DOHH2 (cell line): ENCODE measurements at regions not wholly inside any gene's neighbourhood (a gene's known extent, or its start where the extent isn't known, plus 50 kb on each side); places are given as distances from the start of the nearest gene placed in this dataset.

ENCODE experiments used
- H3F3A ChIP-seq: fragments of 200-600 bp; sonication (generic), shearing (Covaris generic); 2 replicates; pipeline ENCODE4 v1.6.0; 2016; ENCODE audit warnings: antibody characterized with exemption, mild to moderate bottlenecking; ENCODE audit not compliant: control insufficient read depth, insufficient read depth
- H3K27ac ChIP-seq: fragments of 200-600 bp; sonication (generic); 2 replicates; pipeline ENCODE4 v1.5.1; 2014; ENCODE audit warnings: low read depth, mild to moderate bottlenecking, low read length, moderate library complexity
- H3K27me3 ChIP-seq: fragments of 200-600 bp; sonication (generic); 2 replicates; pipeline ENCODE4 v1.6.1; 2014; ENCODE audit warnings: mild to moderate bottlenecking, low read length, mixed read lengths; ENCODE audit not compliant: control insufficient read depth
- H3K36me3 ChIP-seq: fragments of 200-600 bp; sonication (generic); 2 replicates; pipeline ENCODE4 v1.6.1; 2014; ENCODE audit warnings: mild to moderate bottlenecking, low read length, moderate library complexity, mixed read lengths; ENCODE audit not compliant: control insufficient read depth
- H3K4me1 ChIP-seq: fragments of 200-600 bp; sonication (generic); 2 replicates; pipeline ENCODE4 v1.6.1; 2014; ENCODE audit warnings: mild to moderate bottlenecking, low read length, mixed read lengths; ENCODE audit not compliant: control insufficient read depth
- H3K4me2 ChIP-seq: fragments of 200-600 bp; sonication (generic); 2 replicates; pipeline ENCODE4 v1.6.0; 2014; ENCODE audit warnings: mild to moderate bottlenecking, low read length, moderate library complexity
- H3K4me3 ChIP-seq: fragments of 200-600 bp; sonication (generic); 2 replicates; pipeline ENCODE4 v1.5.1; 2014; ENCODE audit warnings: mild to moderate bottlenecking, low read length, mixed read lengths
- H3K79me2 ChIP-seq: fragments of 200-600 bp; sonication (generic); 2 replicates; pipeline ENCODE4 v1.6.1; 2014; ENCODE audit warnings: mild to moderate bottlenecking, low read length, mixed read lengths; ENCODE audit not compliant: control insufficient read depth
- H3K9me2 ChIP-seq: fragments of 200-600 bp; sonication (generic); replicated peaks from 2 replicates; pipeline ENCODE4 v1.6.1; 2014; ENCODE audit warnings: mild to moderate bottlenecking, low read length, mixed read lengths; ENCODE audit not compliant: control insufficient read depth
- H3K9me3 ChIP-seq: fragments of 200-600 bp; sonication (generic); 2 replicates; pipeline ENCODE4 v1.6.1; 2014; ENCODE audit warnings: antibody characterized with exemption, low read length, mixed read lengths; ENCODE audit not compliant: control insufficient read depth, insufficient read depth
- H4K20me1 ChIP-seq: fragments of 200-600 bp; sonication (generic); 2 replicates; pipeline ENCODE4 v1.6.0; 2014; ENCODE audit warnings: low read depth, mild to moderate bottlenecking, antibody characterized with exemption, low read length, moderate library complexity; ENCODE audit not compliant: control insufficient read depth, insufficient read depth
- EZH2phosphoT487 ChIP-seq: fragments of 200-600 bp; sonication (generic); IDR thresholded peaks from 2 replicates; pipeline ENCODE4 v1.6.1; 2017; ENCODE audit warnings: borderline replicate concordance, mild to moderate bottlenecking, antibody characterized with exemption, low read length, moderate library complexity, mixed read lengths
- TF ChIP-seq, protein P1 (sequence below): fragments of 200-600 bp; sonication (generic); IDR thresholded peaks from one replicate; pipeline ENCODE4 v1.5.1; 2014; ENCODE audit warnings: antibody characterized with exemption, mild to moderate bottlenecking, low read depth, low read length; ENCODE audit not compliant: poor library complexity, severe bottlenecking

DNA sequence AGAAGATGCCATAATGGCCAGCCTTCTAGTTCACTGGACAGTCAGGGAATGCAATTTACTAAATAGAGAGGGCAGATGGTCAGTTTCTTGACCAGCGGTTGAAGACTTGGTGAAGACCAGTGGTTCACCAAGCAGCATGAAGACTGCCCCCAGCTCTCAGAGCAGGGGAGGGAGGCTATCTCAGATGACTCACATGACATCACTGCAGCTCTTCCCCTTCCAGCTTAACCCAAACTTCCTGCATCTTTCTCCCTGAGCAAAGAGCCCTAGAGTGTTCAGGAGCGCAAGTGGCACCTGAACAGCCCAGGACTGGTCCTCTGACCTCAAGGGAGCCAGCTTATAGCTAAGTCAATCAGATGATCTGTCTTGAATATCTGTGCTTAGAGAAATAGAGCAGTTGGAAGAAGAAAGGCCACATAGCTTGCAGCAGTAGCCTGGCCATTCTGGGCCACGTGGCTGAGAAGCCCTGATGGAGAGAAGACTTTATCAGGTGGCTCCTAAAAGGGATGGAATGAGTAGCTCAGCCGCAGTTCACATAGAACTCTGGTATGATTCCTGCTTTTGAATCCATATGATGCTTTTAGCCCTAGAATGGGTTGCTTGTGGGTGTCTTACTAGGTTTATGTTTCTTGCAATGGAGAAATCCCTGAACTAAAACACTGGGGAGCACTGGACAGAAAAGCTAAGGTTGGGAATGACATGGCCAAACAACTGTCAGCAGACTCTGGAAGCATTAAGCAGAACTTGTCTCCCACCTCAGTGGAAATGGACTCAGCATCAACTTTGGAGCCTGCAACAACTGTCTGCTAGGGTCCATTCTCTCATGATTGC is 392.1 kb upstream of the CCL2 start:
- Histone ChIP-seq H3K36me3 (no peaks in the 10 kb centered on the region), H3K27ac (no peak overlapping the region), H3K9me3 (no peaks in the 10 kb centered on the region), H3K9me2 (no peaks in the 10 kb centered on the region), H3K27me3 (no peaks in the 10 kb centered on the region), H3K79me2 (no peaks in the 10 kb centered on the region), H4K20me1 (no peaks in the 10 kb centered on the region), H3K4me3 (no peak overlapping the region), H3F3A (no peaks in the 10 kb centered on the region), H3K4me2 (no peak overlapping the region), H3K4me1 (no peaks in the 10 kb centered on the region)
- TF ChIP-seq, protein P1, sequence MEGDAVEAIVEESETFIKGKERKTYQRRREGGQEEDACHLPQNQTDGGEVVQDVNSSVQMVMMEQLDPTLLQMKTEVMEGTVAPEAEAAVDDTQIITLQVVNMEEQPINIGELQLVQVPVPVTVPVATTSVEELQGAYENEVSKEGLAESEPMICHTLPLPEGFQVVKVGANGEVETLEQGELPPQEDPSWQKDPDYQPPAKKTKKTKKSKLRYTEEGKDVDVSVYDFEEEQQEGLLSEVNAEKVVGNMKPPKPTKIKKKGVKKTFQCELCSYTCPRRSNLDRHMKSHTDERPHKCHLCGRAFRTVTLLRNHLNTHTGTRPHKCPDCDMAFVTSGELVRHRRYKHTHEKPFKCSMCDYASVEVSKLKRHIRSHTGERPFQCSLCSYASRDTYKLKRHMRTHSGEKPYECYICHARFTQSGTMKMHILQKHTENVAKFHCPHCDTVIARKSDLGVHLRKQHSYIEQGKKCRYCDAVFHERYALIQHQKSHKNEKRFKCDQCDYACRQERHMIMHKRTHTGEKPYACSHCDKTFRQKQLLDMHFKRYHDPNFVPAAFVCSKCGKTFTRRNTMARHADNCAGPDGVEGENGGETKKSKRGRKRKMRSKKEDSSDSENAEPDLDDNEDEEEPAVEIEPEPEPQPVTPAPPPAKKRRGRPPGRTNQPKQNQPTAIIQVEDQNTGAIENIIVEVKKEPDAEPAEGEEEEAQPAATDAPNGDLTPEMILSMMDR: no peak

DNA sequence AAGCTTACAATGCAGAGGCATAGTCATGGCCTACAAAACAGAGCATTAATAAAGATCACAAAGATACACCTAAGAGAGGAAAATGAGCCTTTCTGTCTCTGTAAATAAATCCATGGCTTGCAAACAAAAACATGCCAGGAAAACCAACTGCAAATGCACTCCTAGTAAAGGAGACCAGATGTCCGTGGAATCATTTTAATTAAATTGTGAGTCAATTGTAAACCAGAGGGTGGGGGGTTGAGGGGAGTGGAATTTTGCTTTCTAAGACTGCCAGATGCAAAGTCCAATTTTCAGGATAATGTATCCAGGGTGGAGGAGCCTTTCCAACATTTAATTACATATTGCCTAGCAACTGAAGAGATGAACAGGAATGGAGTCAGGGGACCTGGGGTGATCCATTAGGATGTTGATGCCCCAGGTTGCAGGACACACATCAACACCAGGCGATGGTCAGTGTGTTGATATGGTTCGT is 390.3 kb upstream of the CCL2 start:
- Histone ChIP-seq H3K36me3 (no peaks in the 10 kb centered on the region), H3F3A (no peaks in the 10 kb centered on the region), H3K4me2 (no peak overlapping the region), H3K27ac (no peak overlapping the region), H4K20me1 (no peaks in the 10 kb centered on the region), H3K4me1 (no peaks in the 10 kb centered on the region), H3K27me3 (no peaks in the 10 kb centered on the region), H3K4me3 (no peak overlapping the region), H3K79me2 (no peaks in the 10 kb centered on the region), H3K9me2 (no peaks in the 10 kb centered on the region), H3K9me3 (no peaks in the 10 kb centered on the region)
- TF ChIP-seq, protein P1: no peak
- TF ChIP-seq EZH2phosphoT487: no peak

DNA sequence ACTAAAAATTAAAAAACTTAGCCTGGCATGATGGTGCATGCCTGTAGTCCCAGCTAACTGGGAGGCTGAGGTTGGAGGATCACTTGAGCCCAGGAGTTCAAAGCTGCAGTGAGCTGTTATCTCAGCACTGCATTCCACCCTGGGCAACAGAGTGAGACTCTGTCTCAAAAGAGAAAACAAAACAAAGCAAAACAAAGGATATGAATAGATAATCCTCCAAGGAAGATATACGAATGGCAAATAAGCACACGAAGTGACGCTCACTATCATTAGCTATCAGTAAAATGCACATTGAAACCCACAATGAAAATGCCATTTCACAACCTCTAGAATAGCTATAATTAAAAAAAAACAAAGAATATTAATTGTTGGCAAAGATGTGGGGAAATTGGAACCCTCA is 386.2 kb upstream of the CCL2 start:
- H3K79me2 ChIP-seq: no peaks in the 10 kb centered on the region
- no peaks in the 10 kb centered on the region for H3K4me1 ChIP-seq
- no peaks in the 10 kb centered on the region for H3K9me3 ChIP-seq
- no peak overlapping the region for H3K4me3 ChIP-seq
- H3K36me3 ChIP-seq: no peaks in the 10 kb centered on the region
- peaks cover 3% of the 10 kb centered on the region; the same call in 1 of the 2 replicates for H3K27me3 ChIP-seq
- no peaks in the 10 kb centered on the region for H3K9me2 ChIP-seq
- no peak overlapping the region for H3K4me2 ChIP-seq
- no peak overlapping the region for H3K27ac ChIP-seq
- no peaks in the 10 kb centered on the region for H4K20me1 ChIP-seq
- TF ChIP-seq, protein P1: no peak
- no peak for TF ChIP-seq EZH2phosphoT487
- no peaks in the 10 kb centered on the region for H3F3A ChIP-seq
